ENCODE measurements at regions not wholly inside any gene's neighbourhood (a gene's known extent, or its start where the extent isn't known, plus 50 kb on each side); places are given as distances from the start of the nearest gene placed in this dataset.
"Not testable (repeated sequence)": the region's sequence is repeated elsewhere in the genome, so short reads cannot be mapped to it uniquely, and the experiment has no call there.

GRCh38 chr6:15758631-15759215 lies 95.9 kb upstream of the DTNBP1 start:
- DNase-seq = no peak

- DNase-seq = no peak
Observed at GRCh38 chr6:15755526-15755925, 92.7 kb upstream of the DTNBP1 start.

- no peak for DNase-seq
Observed at GRCh38 chr6:15754706-15755079, 91.9 kb upstream of the DTNBP1 start.

- DNase-seq = no peak
Observed at GRCh38 chr6:15754035-15754705, 91.3 kb upstream of the DTNBP1 start.

GRCh38 chr6:15752820-15753219 lies 90.0 kb upstream of the DTNBP1 start:
- no peak for DNase-seq

GRCh38 chr6:15751721-15752350 lies 89.0 kb upstream of the DTNBP1 start:
- DNase-seq = no peak

GRCh38 chr6:15748341-15748740 lies 85.5 kb upstream of the DTNBP1 start:
- no peak for DNase-seq

- DNase-seq = no peak
Observed at GRCh38 chr6:15747354-15747883, 84.6 kb upstream of the DTNBP1 start.

- no peak for DNase-seq
Observed at GRCh38 chr6:15745781-15746180, 83.0 kb upstream of the DTNBP1 start.

- DNase-seq = no peak
Observed at GRCh38 chr6:15744818-15745402, 82.1 kb upstream of the DTNBP1 start.

GRCh38 chr6:15742013-15742412 lies 79.2 kb upstream of the DTNBP1 start:
- DNase-seq = not testable (repeated sequence)

GRCh38 chr6:15741405-15741804 lies 78.6 kb upstream of the DTNBP1 start:
- no peak for DNase-seq

- DNase-seq = no peak
Observed at GRCh38 chr6:15739867-15740266, 77.0 kb upstream of the DTNBP1 start.

GRCh38 chr6:15739353-15739752 lies 76.5 kb upstream of the DTNBP1 start:
- no peak for DNase-seq

- not testable (repeated sequence) for DNase-seq
Observed at GRCh38 chr6:15738195-15738594, 75.4 kb upstream of the DTNBP1 start.

- no peak for DNase-seq
Observed at GRCh38 chr6:15736297-15736696, 73.5 kb upstream of the DTNBP1 start.

GRCh38 chr6:15735567-15736265 lies 72.9 kb upstream of the DTNBP1 start:
- no peak for DNase-seq

GRCh38 chr6:15734118-15734897 lies 71.5 kb upstream of the DTNBP1 start:
- DNase-seq = no peak

- DNase-seq = no peak
Observed at GRCh38 chr6:15730922-15731321, 68.1 kb upstream of the DTNBP1 start.

GRCh38 chr6:15730442-15730841 lies 67.6 kb upstream of the DTNBP1 start:
- DNase-seq = no peak

- DNase-seq = no peak
Observed at GRCh38 chr6:15722731-15723130, 59.9 kb upstream of the DTNBP1 start.

- no peak for DNase-seq
Observed at GRCh38 chr6:15716889-15717288, 54.1 kb upstream of the DTNBP1 start.

All from CD4-positive, alpha-beta T cell treated with Interleukin-10 for 1 hour (primary cell).